CD4-positive, alpha-beta T cell (primary cell): ENCODE measurements at regions not wholly inside any gene's neighbourhood (a gene's known extent, or its start where the extent isn't known, plus 50 kb on each side); places are given as distances from the start of the nearest gene placed in this dataset.

Experiments used
- ATAC-seq: fragments of 200-7000 bp; cut with Tn5 transposase; one replicate; pipeline ENCODE4 v1.10.0; 2022; ENCODE audit warnings: mild to moderate bottlenecking; ENCODE audit not compliant: poor library complexity
- CTCF ChIA-PET: fragments of 350-600 bp; sonication (Branson Sonifier 250); formaldehyde crosslinking; loops from one replicate; lab custom pipeline; 2021; ENCODE audit warnings: antibody characterized with exemption, inconsistent platforms; lab: Charles Lee
- POLR2A ChIA-PET: fragments of 350-600 bp; sonication (Branson Sonifier 250); formaldehyde crosslinking; loops from one replicate; lab custom pipeline; 2021; ENCODE audit warnings: antibody characterized with exemption, inconsistent platforms; lab: Charles Lee
- DNase-seq, 14 experiments: peaks; one replicate each; pipeline ENCODE4 v3.0.0-alpha.2; 2013 to 2020; ENCODE audit warnings: mixed read lengths in 2 of 14
- H3K27ac ChIP-seq, 2 donors: one replicate each; pipeline versions ENCODE4 v1.5.1 to v1.7.0; 2013; ENCODE audit warnings: low read length in 2 of 2, low read depth in 1 of 2, mild to moderate bottlenecking in 1 of 2
- H3K27me3 ChIP-seq, 2 experiments: 1 replicate in 1 of 2; 2 replicates in 1 of 2; pipeline versions ENCODE4 v1.6.1 to v1.7.0; 2013; ENCODE audit warnings: low read length in 2 of 2, control low read depth in 1 of 2, mild to moderate bottlenecking in 1 of 2, moderate library complexity in 1 of 2; ENCODE audit not compliant: insufficient read depth in 2 of 2, control insufficient read depth in 1 of 2
- H3K36me3 ChIP-seq: one replicate; pipeline ENCODE4 v1.6.1; 2013; ENCODE audit warnings: low read length, control low read depth; ENCODE audit not compliant: insufficient read depth
- H3K4me1 ChIP-seq: one replicate; pipeline ENCODE4 v1.6.1; 2013; ENCODE audit warnings: low read length, control low read depth; ENCODE audit not compliant: insufficient read depth
- H3K4me3 ChIP-seq: one replicate; pipeline ENCODE4 v1.5.1; 2013; ENCODE audit warnings: mild to moderate bottlenecking, low read length, moderate library complexity
- H3K9me3 ChIP-seq, 2 experiments: 1 replicate in 1 of 2; 2 replicates in 1 of 2; pipeline versions ENCODE4 v1.6.1 to v1.7.0; 2013; ENCODE audit warnings: low read length in 2 of 2, mild to moderate bottlenecking in 2 of 2, control low read depth in 1 of 2, moderate library complexity in 1 of 2; ENCODE audit not compliant: control insufficient read depth in 1 of 2, insufficient read depth in 1 of 2
- H3K27ac Mint-ChIP-seq: one replicate; pipeline ENCODE4 v1.8.0; 2020; ENCODE audit warnings: mixed read lengths
- H3K27me3 Mint-ChIP-seq: one replicate; pipeline ENCODE4 v1.8.0; 2021; ENCODE audit warnings: mixed read lengths
- H3K36me3 Mint-ChIP-seq: one replicate; pipeline ENCODE4 v1.8.0; 2021; ENCODE audit warnings: low read depth, mixed read lengths
- H3K4me1 Mint-ChIP-seq: one replicate; pipeline ENCODE4 v1.8.0; 2021; ENCODE audit warnings: low read depth, mixed read lengths
- H3K4me3 Mint-ChIP-seq: one replicate; pipeline ENCODE4 v1.8.0; 2020; ENCODE audit warnings: mild to moderate bottlenecking, mixed read lengths
- H3K9me3 Mint-ChIP-seq: one replicate; pipeline ENCODE4 v1.8.0; 2020; ENCODE audit warnings: mixed read lengths
- intact Hi-C, 2 experiments: fragments of 100-400 bp; cut with DNase I in 1 of 2; cut with micrococcal nuclease in 1 of 2; formaldehyde crosslinking; loops; one replicate each; pipeline versions ENCODE4 v1.15.1 to v1.9.0; 2023 to 2025; cut with DNase I, micrococcal nuclease
- TF ChIP-seq, protein P1 (sequence below): fragments of 200-600 bp; IDR thresholded peaks from one replicate; pipeline ENCODE4 v1.8.0; 2022; ENCODE audit warnings: antibody characterized with exemption, mild to moderate bottlenecking

DNA sequence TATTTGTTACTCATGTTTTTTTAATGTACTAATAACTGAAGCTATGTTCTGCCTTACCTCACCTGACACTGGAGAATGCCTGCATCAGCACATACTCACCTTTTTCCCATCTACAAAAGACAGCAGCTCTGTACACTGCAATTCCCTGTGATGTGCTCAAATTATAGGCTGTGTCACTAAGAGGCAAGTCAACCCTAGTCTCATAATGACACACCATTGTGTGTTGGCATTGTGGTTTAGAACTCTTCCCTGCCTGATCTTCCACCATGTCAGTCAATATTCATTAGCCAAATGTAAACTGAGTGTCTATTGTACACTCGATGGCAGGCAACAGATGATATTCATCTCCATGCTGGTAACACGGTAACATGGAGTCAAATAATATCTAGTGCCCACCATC is 332.1 kb upstream of the TCF4 start:
- H3K4me3 ChIP-seq = no peak overlapping the region
- H3K4me1 Mint-ChIP-seq = no peaks in the 10 kb centered on the region
- ChIA-PET CTCF (no interaction called here), POLR2A (no interaction called here)
- H3K9me3 Mint-ChIP-seq = peaks cover 6% of the 10 kb centered on the region
- H3K27me3 Mint-ChIP-seq = no peaks in the 10 kb centered on the region
- no peak for ATAC-seq
- no peak for DNase-seq
- H3K9me3 ChIP-seq = no peaks in the 10 kb centered on the region
- H3K27ac ChIP-seq = no peak overlapping the region
- no peaks in the 10 kb centered on the region for H3K27me3 ChIP-seq
- H3K27ac Mint-ChIP-seq = no peak overlapping the region
- no peaks in the 10 kb centered on the region for H3K4me1 ChIP-seq
- H3K36me3 ChIP-seq = no peaks in the 10 kb centered on the region
- no peak overlapping the region for H3K4me3 Mint-ChIP-seq
- TF ChIP-seq, protein P1, sequence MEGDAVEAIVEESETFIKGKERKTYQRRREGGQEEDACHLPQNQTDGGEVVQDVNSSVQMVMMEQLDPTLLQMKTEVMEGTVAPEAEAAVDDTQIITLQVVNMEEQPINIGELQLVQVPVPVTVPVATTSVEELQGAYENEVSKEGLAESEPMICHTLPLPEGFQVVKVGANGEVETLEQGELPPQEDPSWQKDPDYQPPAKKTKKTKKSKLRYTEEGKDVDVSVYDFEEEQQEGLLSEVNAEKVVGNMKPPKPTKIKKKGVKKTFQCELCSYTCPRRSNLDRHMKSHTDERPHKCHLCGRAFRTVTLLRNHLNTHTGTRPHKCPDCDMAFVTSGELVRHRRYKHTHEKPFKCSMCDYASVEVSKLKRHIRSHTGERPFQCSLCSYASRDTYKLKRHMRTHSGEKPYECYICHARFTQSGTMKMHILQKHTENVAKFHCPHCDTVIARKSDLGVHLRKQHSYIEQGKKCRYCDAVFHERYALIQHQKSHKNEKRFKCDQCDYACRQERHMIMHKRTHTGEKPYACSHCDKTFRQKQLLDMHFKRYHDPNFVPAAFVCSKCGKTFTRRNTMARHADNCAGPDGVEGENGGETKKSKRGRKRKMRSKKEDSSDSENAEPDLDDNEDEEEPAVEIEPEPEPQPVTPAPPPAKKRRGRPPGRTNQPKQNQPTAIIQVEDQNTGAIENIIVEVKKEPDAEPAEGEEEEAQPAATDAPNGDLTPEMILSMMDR = no peak
- no peaks in the 10 kb centered on the region for H3K36me3 Mint-ChIP-seq
- intact Hi-C loops = no loop called here

GRCh38 chr18:55918444-55918843 is 330.5 kb upstream of the TCF4 start:
- Histone ChIP-seq H3K4me3 (no peak overlapping the region), H3K4me1 (no peaks in the 10 kb centered on the region), H3K36me3 (no peaks in the 10 kb centered on the region), H3K27ac (no peak overlapping the region), H3K9me3 (no peaks in the 10 kb centered on the region), H3K27me3 (no peaks in the 10 kb centered on the region)
- no peaks in the 10 kb centered on the region for H3K4me1 Mint-ChIP-seq
- no peak overlapping the region for H3K27ac Mint-ChIP-seq
- H3K4me3 Mint-ChIP-seq = no peak overlapping the region
- CTCF ChIA-PET = no interaction called here
- DNase-seq (no peak), ATAC-seq (no peak)
- intact Hi-C loops = no loop called here
- no peaks in the 10 kb centered on the region for H3K27me3 Mint-ChIP-seq
- TF ChIP-seq, protein P1 = no peak
- POLR2A ChIA-PET = no interaction called here
- peaks cover 6% of the 10 kb centered on the region for H3K9me3 Mint-ChIP-seq
- H3K36me3 Mint-ChIP-seq = no peaks in the 10 kb centered on the region

- intact Hi-C loops = no loop called here
- ATAC-seq (no peak), DNase-seq (peak in 1 of 14 experiments; percentile 2)
- H3K4me1 ChIP-seq = no peaks in the 10 kb centered on the region
- Mint-ChIP-seq H3K4me3 (no peak overlapping the region), H3K27me3 (no peaks in the 10 kb centered on the region), H3K36me3 (no peaks in the 10 kb centered on the region), H3K4me1 (no peaks in the 10 kb centered on the region), H3K9me3 (peaks cover 5% of the 10 kb centered on the region), H3K27ac (no peak overlapping the region)
- H3K9me3 ChIP-seq = no peaks in the 10 kb centered on the region
- H3K27me3 ChIP-seq = no peaks in the 10 kb centered on the region
- ChIA-PET CTCF (no interaction called here), POLR2A (no interaction called here)
- TF ChIP-seq, protein P1 = no peak
- H3K4me3 ChIP-seq = no peak overlapping the region
- H3K36me3 ChIP-seq = no peaks in the 10 kb centered on the region
- H3K27ac ChIP-seq = no peak overlapping the region
Measured at GRCh38 chr18:55912919-55913318, 324.9 kb upstream of the TCF4 start.
